ENCODE measurements at regions not wholly inside any gene's neighbourhood (a gene's known extent, or its start where the extent isn't known, plus 50 kb on each side); places are given as distances from the start of the nearest gene placed in this dataset.

DNA sequence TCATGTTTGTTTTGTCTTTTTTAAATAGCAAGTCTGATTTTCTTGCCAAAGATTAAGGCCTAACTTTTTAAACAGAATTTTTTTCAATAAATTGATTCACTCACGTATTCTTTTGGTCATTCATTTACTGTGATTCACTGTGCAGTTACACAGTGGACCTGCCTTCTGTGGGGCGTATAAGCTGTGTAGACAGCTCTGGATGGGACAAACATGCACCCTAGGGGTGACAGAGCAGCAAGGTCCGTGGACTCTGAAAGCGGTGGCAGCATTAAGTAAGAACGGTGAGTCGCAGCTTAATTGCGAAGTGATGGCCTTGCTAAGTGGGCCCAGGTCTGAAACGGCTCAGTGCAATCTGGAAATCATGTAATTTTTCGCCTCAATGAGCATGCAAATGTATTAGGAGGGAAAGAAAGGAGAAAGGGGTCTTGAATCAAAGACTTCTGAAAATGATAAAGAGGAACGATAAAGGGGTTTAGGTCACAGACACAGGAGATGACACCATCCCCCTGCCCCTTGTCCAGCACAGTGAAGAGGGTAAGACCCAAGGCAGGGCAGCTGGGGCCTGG lies 113.1 kb downstream of the SPATA19 start:
- CTCF ChIA-PET = no interaction called here
- TF ChIP-seq EZH2phosphoT487 (IDR thresholded peaks at IDR 0.05; ENCODE audit: borderline replicate concordance, low read length) = no peak
- TF ChIP-seq, protein P1, sequence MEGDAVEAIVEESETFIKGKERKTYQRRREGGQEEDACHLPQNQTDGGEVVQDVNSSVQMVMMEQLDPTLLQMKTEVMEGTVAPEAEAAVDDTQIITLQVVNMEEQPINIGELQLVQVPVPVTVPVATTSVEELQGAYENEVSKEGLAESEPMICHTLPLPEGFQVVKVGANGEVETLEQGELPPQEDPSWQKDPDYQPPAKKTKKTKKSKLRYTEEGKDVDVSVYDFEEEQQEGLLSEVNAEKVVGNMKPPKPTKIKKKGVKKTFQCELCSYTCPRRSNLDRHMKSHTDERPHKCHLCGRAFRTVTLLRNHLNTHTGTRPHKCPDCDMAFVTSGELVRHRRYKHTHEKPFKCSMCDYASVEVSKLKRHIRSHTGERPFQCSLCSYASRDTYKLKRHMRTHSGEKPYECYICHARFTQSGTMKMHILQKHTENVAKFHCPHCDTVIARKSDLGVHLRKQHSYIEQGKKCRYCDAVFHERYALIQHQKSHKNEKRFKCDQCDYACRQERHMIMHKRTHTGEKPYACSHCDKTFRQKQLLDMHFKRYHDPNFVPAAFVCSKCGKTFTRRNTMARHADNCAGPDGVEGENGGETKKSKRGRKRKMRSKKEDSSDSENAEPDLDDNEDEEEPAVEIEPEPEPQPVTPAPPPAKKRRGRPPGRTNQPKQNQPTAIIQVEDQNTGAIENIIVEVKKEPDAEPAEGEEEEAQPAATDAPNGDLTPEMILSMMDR (conservative IDR thresholded peaks at IDR 0.05; ENCODE audit: low read depth, low read length) = no peak
- no peak for TF ChIP-seq EZH2 (IDR thresholded peaks at IDR 0.05; ENCODE audit: low read length, unreplicated experiment)
- H3K9me3 ChIP-seq (ENCODE audit: low read length) = peaks cover 42% of the 10 kb centered on the region
- H2AFZ ChIP-seq (ENCODE audit: low read length) = no peak overlapping the region
- no peaks in the 10 kb centered on the region for H3K9me2 ChIP-seq (replicated peaks; ENCODE audit: low read length)
- no peaks in the 10 kb centered on the region for H3K79me2 ChIP-seq (ENCODE audit: low read length)
- no TSS peak for BruUV-seq (replicated peaks)
- no peak overlapping the region for H3K4me3 ChIP-seq (ENCODE audit: low read length)
- ATAC-seq = no peak
- H3K9ac ChIP-seq (ENCODE audit: low read length) = no peak overlapping the region
- H3K27ac ChIP-seq (ENCODE audit: low read length) = no peak overlapping the region
- POLR2A ChIA-PET (ENCODE audit: unreplicated experiment) = no interaction called here
- no peaks in the 10 kb centered on the region for H3K4me1 ChIP-seq (ENCODE audit: insufficient read depth, low read length)
- H3K36me3 ChIP-seq (ENCODE audit: low read depth, low read length) = no peaks in the 10 kb centered on the region
- no peaks in the 10 kb centered on the region for H4K20me1 ChIP-seq (ENCODE audit: low read length)
- no peak for DNase-seq
- intact Hi-C loops (cut with micrococcal nuclease) = no loop called here
- H3F3A ChIP-seq (ENCODE audit: low read length, unreplicated experiment) = no peaks in the 10 kb centered on the region
- H3K4me2 ChIP-seq (ENCODE audit: low read length) = no peak overlapping the region
- H3K27me3 ChIP-seq (ENCODE audit: low read length) = no peaks in the 10 kb centered on the region; the same call in 1 of the 2 replicates

DNA sequence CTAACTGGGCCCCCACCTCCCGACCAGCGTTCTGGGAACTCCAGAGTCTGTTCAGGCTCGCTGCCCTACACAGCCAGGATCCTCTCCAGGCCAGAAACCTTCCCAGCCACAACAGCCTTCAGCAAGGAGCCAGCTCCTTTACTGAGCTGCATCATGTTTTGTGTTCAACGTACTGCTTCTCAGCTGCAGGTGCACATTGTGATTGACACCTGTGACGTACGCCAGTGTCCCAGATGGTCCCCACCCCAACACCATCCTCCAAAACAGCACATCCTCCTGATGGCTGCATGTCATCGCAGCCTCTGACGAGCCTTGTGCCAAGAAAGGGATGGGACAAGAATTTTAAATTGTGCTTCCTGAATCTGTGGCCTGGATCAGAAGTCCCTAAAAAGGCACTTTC lies 117.5 kb downstream of the SPATA19 start:
- Histone ChIP-seq H3K27ac (ENCODE audit: low read length) (no peak overlapping the region), H3K9me3 (ENCODE audit: low read length) (peaks cover 30% of the 10 kb centered on the region), H3K27me3 (ENCODE audit: low read length) (no peaks in the 10 kb centered on the region; the same call in 1 of the 2 replicates), H3K79me2 (ENCODE audit: low read length) (no peaks in the 10 kb centered on the region), H3K4me2 (ENCODE audit: low read length) (no peak overlapping the region), H2AFZ (ENCODE audit: low read length) (no peak overlapping the region), H3K9me2 (replicated peaks; ENCODE audit: low read length) (no peaks in the 10 kb centered on the region), H3K4me1 (ENCODE audit: insufficient read depth, low read length) (no peaks in the 10 kb centered on the region), H4K20me1 (ENCODE audit: low read length) (no peaks in the 10 kb centered on the region), H3F3A (ENCODE audit: low read length, unreplicated experiment) (no peaks in the 10 kb centered on the region), H3K4me3 (ENCODE audit: low read length) (no peak overlapping the region), H3K36me3 (ENCODE audit: low read depth, low read length) (no peaks in the 10 kb centered on the region), H3K9ac (ENCODE audit: low read length) (no peak overlapping the region)
- CTCF ChIA-PET = no interaction called here
- intact Hi-C loops (cut with micrococcal nuclease) = no loop called here
- no TSS peak for BruUV-seq (replicated peaks)
- DNase-seq = no peak
- ATAC-seq = no peak
- TF ChIP-seq EZH2 (IDR thresholded peaks at IDR 0.05; ENCODE audit: low read length, unreplicated experiment) (no peak), EZH2phosphoT487 (IDR thresholded peaks at IDR 0.05; ENCODE audit: borderline replicate concordance, low read length) (no peak)
- TF ChIP-seq, protein P1 (conservative IDR thresholded peaks at IDR 0.05; ENCODE audit: low read depth, low read length) = no peak
- POLR2A ChIA-PET (ENCODE audit: unreplicated experiment) = no interaction called here

DNA sequence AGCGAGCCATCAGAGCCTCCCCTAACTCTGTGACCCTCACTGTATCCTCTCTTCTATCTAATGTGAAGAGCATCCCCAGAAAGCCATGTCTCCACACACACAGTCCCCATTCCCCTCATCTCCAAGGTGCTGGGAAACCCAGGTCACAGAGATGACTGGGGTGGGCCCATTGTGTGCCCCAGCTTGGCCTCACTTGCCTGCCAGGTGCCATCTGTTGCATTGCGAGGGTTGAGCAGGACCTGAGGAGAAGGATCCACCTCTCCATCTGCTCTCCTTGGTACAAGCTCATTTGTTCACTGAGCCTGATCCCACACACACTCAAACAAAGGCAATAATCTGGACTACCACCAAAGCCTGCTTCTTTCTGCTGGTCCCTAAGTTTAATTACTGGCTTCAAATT lies 118.8 kb downstream of the SPATA19 start:
- no TSS peak for BruUV-seq (replicated peaks)
- no peak overlapping the region for H3K4me3 ChIP-seq (ENCODE audit: low read length)
- H3K9me2 ChIP-seq (replicated peaks; ENCODE audit: low read length) = no peaks in the 10 kb centered on the region
- no peak overlapping the region for H3K27ac ChIP-seq (ENCODE audit: low read length)
- DNase-seq (no peak), ATAC-seq (no peak)
- no peaks in the 10 kb centered on the region for H3K27me3 ChIP-seq (ENCODE audit: low read length)
- H3F3A ChIP-seq (ENCODE audit: low read length, unreplicated experiment) = no peaks in the 10 kb centered on the region
- ChIA-PET CTCF (no interaction called here), POLR2A (ENCODE audit: unreplicated experiment) (no interaction called here)
- H3K4me2 ChIP-seq (ENCODE audit: low read length) = no peak overlapping the region
- H3K4me1 ChIP-seq (ENCODE audit: insufficient read depth, low read length) = no peaks in the 10 kb centered on the region
- intact Hi-C loops (cut with micrococcal nuclease) = no loop called here
- H2AFZ ChIP-seq (ENCODE audit: low read length) = no peak overlapping the region
- no peaks in the 10 kb centered on the region for H3K36me3 ChIP-seq (ENCODE audit: low read depth, low read length)
- H3K9ac ChIP-seq (ENCODE audit: low read length) = no peak overlapping the region
- peaks cover 30% of the 10 kb centered on the region for H3K9me3 ChIP-seq (ENCODE audit: low read length)
- no peaks in the 10 kb centered on the region for H3K79me2 ChIP-seq (ENCODE audit: low read length)
- TF ChIP-seq, protein P1 (conservative IDR thresholded peaks at IDR 0.05; ENCODE audit: low read depth, low read length) = no peak
- TF ChIP-seq EZH2 (IDR thresholded peaks at IDR 0.05; ENCODE audit: low read length, unreplicated experiment) = no peak
- TF ChIP-seq EZH2phosphoT487 (IDR thresholded peaks at IDR 0.05; ENCODE audit: borderline replicate concordance, low read length) = no peak
- H4K20me1 ChIP-seq (ENCODE audit: low read length) = no peaks in the 10 kb centered on the region
